ENCODE measurements at regions not wholly inside any gene's neighbourhood (a gene's known extent, or its start where the extent isn't known, plus 50 kb on each side); places are given as distances from the start of the nearest gene placed in this dataset.

- BruUV-seq (replicated peaks), result no TSS peak
- Histone ChIP-seq H3K4me1 (ENCODE audit: control insufficient read depth, extremely low read depth, insufficient read depth, low read length) (no peaks in the 10 kb centered on the region), H3K79me2 (ENCODE audit: control insufficient read depth, insufficient read depth, low read length) (no peaks in the 10 kb centered on the region), H3K9me3 (replicated peaks; ENCODE audit: control insufficient read depth, insufficient read depth, low read length) (no peaks in the 10 kb centered on the region), H3K4me3 (replicated peaks in 1 of 3; ENCODE audit: insufficient read depth in 1 of 3, low read depth in 1 of 3, low read length in 3 of 3) (no peak overlapping the region), H3K9ac (replicated peaks; ENCODE audit: extremely low read depth, insufficient read depth, low read length) (no peak overlapping the region), H3K9me1 (replicated peaks; ENCODE audit: control insufficient read depth, extremely low read depth, insufficient read depth, low read length) (no peaks in the 10 kb centered on the region), H3K4me2 (ENCODE audit: insufficient read depth, low read length) (no peak overlapping the region), H2AFZ (ENCODE audit: low read depth, low read length) (no peak overlapping the region), H3K27me3 (ENCODE audit: control insufficient read depth in 2 of 2, insufficient read depth in 2 of 2, low read length in 2 of 2) (peaks cover 12 to 13% of the 10 kb centered on the region in 2 experiments), H3K36me3 (ENCODE audit: control insufficient read depth in 2 of 2, extremely low read depth in 1 of 2, insufficient read depth in 2 of 2, low read length in 2 of 2) (no peaks in the 10 kb centered on the region), H4K20me1 (replicated peaks; ENCODE audit: control insufficient read depth, extremely low read depth, insufficient read depth, low read length) (no peaks in the 10 kb centered on the region), H3K27ac (ENCODE audit: insufficient read depth, low read depth, low read length) (no peak overlapping the region)
- DNase-seq (ENCODE audit: low read depth, low spot score) (no peak), FAIRE-seq (no peak)
- intact Hi-C loops (cut with micrococcal nuclease), result no loop called here
- TF ChIP-seq EZH2 (IDR thresholded peaks at IDR 0.05; ENCODE audit: borderline replicate concordance, low read depth, low read length, severe bottlenecking), result no peak
- TF ChIP-seq POLR2A (IDR thresholded peaks at IDR 0.05; ENCODE audit: low read depth, low read length), result no peak
- TF ChIP-seq MAX (IDR thresholded peaks at IDR 0.05; ENCODE audit: insufficient read depth, insufficient read length), result no peak
- no peak for TF ChIP-seq MYC (IDR thresholded peaks at IDR 0.05; ENCODE audit: low read depth, low read length)
- no peak for TF ChIP-seq JUN (IDR thresholded peaks at IDR 0.05; ENCODE audit: borderline replicate concordance, insufficient read depth, insufficient read length, low read depth)
- no peak for TF ChIP-seq POLR2AphosphoS5 (IDR thresholded peaks at IDR 0.05; ENCODE audit: insufficient read depth, low read depth, low read length)
- no peak for TF ChIP-seq FOS (IDR thresholded peaks at IDR 0.05; ENCODE audit: borderline replicate concordance, insufficient read depth, low read length)
- TF ChIP-seq CTCF (IDR thresholded peaks at IDR 0.05; ENCODE audit: extremely low read depth in 1 of 2, insufficient read depth in 1 of 2, low read depth in 1 of 2, low read length in 2 of 2), result no peak
- ChIA-PET POLR2A (no interaction called here), CTCF (interaction anchor here (2.3 kb wide), 1 partner anchor 14 kb away, joined by 6 read pairs; no protein-coding TSS in a partner anchor)
- dilution Hi-C loops (cut with MboI; ENCODE audit: extremely low pct_ligation_motif_present, low sequenced_read_pairs), result no loop called here
Measured at GRCh38 chr13:97069050-97069815, 75.0 kb upstream of the OXGR1 start.

Measured in endothelial cell of umbilical vein (primary cell).